ENCODE measurements at regions not wholly inside any gene's neighbourhood (a gene's known extent, or its start where the extent isn't known, plus 50 kb on each side); places are given as distances from the start of the nearest gene placed in this dataset.

GRCh38 chr7:145193951-145194350, 358.1 kb upstream of the TPK1 start:
- Histone ChIP-seq H2AFZ (ENCODE audit: control insufficient read depth, low read depth, low read length) (no peak overlapping the region), H4K20me1 (ENCODE audit: control insufficient read depth, insufficient read depth) (no peaks in the 10 kb centered on the region), H3K27ac (ENCODE audit: control insufficient read depth, insufficient read depth) (no peak overlapping the region), H3K9me3 (replicated peaks; ENCODE audit: control insufficient read depth, insufficient read depth, low read length) (no peaks in the 10 kb centered on the region), H3K36me3 (ENCODE audit: control insufficient read depth in 2 of 2, insufficient read depth in 2 of 2, low read length in 1 of 2) (no peaks in the 10 kb centered on the region), H3K4me1 (ENCODE audit: control insufficient read depth, insufficient read depth, low read length) (no peaks in the 10 kb centered on the region), H3K4me2 (ENCODE audit: control insufficient read depth, insufficient read depth) (no peak overlapping the region), H3K4me3 (no peak overlapping the region), H3K79me2 (ENCODE audit: control insufficient read depth, insufficient read depth, low read length) (no peaks in the 10 kb centered on the region), H3K9ac (ENCODE audit: control insufficient read depth, insufficient read depth, low read length) (no peak overlapping the region), H3K27me3 (replicated peaks in 1 of 2; ENCODE audit: control insufficient read depth in 2 of 2, insufficient read depth in 2 of 2, low read length in 1 of 2) (no peaks in the 10 kb centered on the region)
- CTCF ChIA-PET, result no interaction called here
- intact Hi-C loops (cut with micrococcal nuclease; ENCODE audit: unreplicated experiment) (no loop called here), in situ Hi-C loops (cut with MboI) (no loop called here)
- SMC1A ChIA-PET (ENCODE audit: uncharacterized antibody, unreplicated experiment), result no interaction called here
- POLR2A ChIA-PET, result no interaction called here
- RAD21 ChIA-PET (ENCODE audit: unreplicated experiment), result no interaction called here
- TF ChIP-seq EGR1 (IDR thresholded peaks at IDR 0.05; ENCODE audit: borderline replicate concordance in 1 of 2, low read depth in 2 of 2, low read length in 2 of 2) (no peak), BRCA1 (IDR thresholded peaks at IDR 0.05; ENCODE audit: low read depth, low read length) (no peak), TARDBP (IDR thresholded peaks at IDR 0.05; ENCODE audit: borderline replicate concordance) (no peak), CBX5 (IDR thresholded peaks at IDR 0.05; ENCODE audit: low read depth) (no peak), ELK1 (IDR thresholded peaks at IDR 0.05; ENCODE audit: low read depth, low read length) (no peak), ZNF207 (IDR thresholded peaks at IDR 0.05; ENCODE audit: borderline replicate concordance) (no peak), TCF12 (IDR thresholded peaks at IDR 0.05; ENCODE audit: low read depth, low read length) (no peak), SMAD5 (IDR thresholded peaks at IDR 0.05; ENCODE audit: low read depth) (no peak), RUNX3 (IDR thresholded peaks at IDR 0.05; ENCODE audit: low read length) (no peak), MEF2B (IDR thresholded peaks at IDR 0.05; ENCODE audit: partially characterized antibody, poor library complexity, severe bottlenecking) (no peak), TCF3 (IDR thresholded peaks at IDR 0.05; ENCODE audit: borderline replicate concordance, insufficient read depth, low read depth, low read length) (no peak)
- TF ChIP-seq, protein P1, sequence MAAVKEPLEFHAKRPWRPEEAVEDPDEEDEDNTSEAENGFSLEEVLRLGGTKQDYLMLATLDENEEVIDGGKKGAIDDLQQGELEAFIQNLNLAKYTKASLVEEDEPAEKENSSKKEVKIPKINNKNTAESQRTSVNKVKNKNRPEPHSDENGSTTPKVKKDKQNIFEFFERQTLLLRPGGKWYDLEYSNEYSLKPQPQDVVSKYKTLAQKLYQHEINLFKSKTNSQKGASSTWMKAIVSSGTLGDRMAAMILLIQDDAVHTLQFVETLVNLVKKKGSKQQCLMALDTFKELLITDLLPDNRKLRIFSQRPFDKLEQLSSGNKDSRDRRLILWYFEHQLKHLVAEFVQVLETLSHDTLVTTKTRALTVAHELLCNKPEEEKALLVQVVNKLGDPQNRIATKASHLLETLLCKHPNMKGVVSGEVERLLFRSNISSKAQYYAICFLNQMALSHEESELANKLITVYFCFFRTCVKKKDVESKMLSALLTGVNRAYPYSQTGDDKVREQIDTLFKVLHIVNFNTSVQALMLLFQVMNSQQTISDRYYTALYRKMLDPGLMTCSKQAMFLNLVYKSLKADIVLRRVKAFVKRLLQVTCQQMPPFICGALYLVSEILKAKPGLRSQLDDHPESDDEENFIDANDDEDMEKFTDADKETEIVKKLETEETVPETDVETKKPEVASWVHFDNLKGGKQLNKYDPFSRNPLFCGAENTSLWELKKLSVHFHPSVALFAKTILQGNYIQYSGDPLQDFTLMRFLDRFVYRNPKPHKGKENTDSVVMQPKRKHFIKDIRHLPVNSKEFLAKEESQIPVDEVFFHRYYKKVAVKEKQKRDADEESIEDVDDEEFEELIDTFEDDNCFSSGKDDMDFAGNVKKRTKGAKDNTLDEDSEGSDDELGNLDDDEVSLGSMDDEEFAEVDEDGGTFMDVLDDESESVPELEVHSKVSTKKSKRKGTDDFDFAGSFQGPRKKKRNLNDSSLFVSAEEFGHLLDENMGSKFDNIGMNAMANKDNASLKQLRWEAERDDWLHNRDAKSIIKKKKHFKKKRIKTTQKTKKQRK (IDR thresholded peaks at IDR 0.05; ENCODE audit: low read depth, low read length), result no peak
- FAIRE-seq, result no peak
- BruUV-seq (replicated peaks), result no TSS peak
- DNase-seq (ENCODE audit: low read depth, low spot score), result no peak
- 10% methylated on average over 4 of the region's 4 CpGs for WGBS (ENCODE audit: insufficient coverage, insufficient replicate concordance, low lambda C conversion rate, missing lambda C conversion rate)
- ATAC-seq, result no peak
